Activated CD4-positive, alpha-beta T cell treated with anti-CD3 and anti-CD28 coated beads, Interleukin-2, amount 10 ng/mL, durations not matched to agents 24 days and 14 days (primary cell): ENCODE measurements at regions not wholly inside any gene's neighbourhood (a gene's known extent, or its start where the extent isn't known, plus 50 kb on each side); places are given as distances from the start of the nearest gene placed in this dataset.

Source experiments
- DNase-seq: peaks from one replicate; pipeline ENCODE4 v3.0.0; 2022
- H3K27ac Mint-ChIP-seq: one replicate; pipeline ENCODE4 v1.8.0; 2022; ENCODE audit warnings: mild to moderate bottlenecking, mixed read lengths
- H3K27me3 Mint-ChIP-seq: one replicate; pipeline ENCODE4 v1.8.0; 2022; ENCODE audit warnings: mixed read lengths
- H3K36me3 Mint-ChIP-seq: one replicate; pipeline ENCODE4 v1.8.0; 2022; ENCODE audit warnings: low read depth, mild to moderate bottlenecking, mixed read lengths
- H3K4me1 Mint-ChIP-seq: one replicate; pipeline ENCODE4 v1.8.0; 2021; ENCODE audit warnings: mixed read lengths
- H3K4me3 Mint-ChIP-seq: one replicate; pipeline ENCODE4 v1.8.0; 2022; ENCODE audit warnings: mild to moderate bottlenecking, moderate library complexity, mixed read lengths
- H3K9me3 Mint-ChIP-seq: one replicate; pipeline ENCODE4 v1.8.0; 2021; ENCODE audit warnings: mixed read lengths
- intact Hi-C: fragments of 100-400 bp; cut with micrococcal nuclease; formaldehyde crosslinking; loops from one replicate; pipeline ENCODE4 v1.15.1; 2023

GRCh38 chr11:95337175-95337957 lies 106.4 kb upstream of the SESN3 start:
- no peaks in the 10 kb centered on the region for H3K36me3 Mint-ChIP-seq
- intact Hi-C loops = loop anchor here (1.0 to 5.0 kb wide), 3 partner anchors 8 to 345 kb away; no protein-coding TSS in a partner anchor

GRCh38 chr11:95335989-95336388 lies 105.0 kb upstream of the SESN3 start:
- H3K4me1 Mint-ChIP-seq = peaks cover 12% of the 10 kb centered on the region
- H3K27ac Mint-ChIP-seq = peak overlapping the region; percentile 4
- intact Hi-C loops = loop anchor here (5.0 kb wide), 2 partner anchors 184 to 346 kb away; no protein-coding TSS in a partner anchor
- DNase-seq = no peak
- no peaks in the 10 kb centered on the region for H3K36me3 Mint-ChIP-seq
- H3K27me3 Mint-ChIP-seq = no peaks in the 10 kb centered on the region
- H3K9me3 Mint-ChIP-seq = peaks cover 3% of the 10 kb centered on the region
- no peak overlapping the region for H3K4me3 Mint-ChIP-seq

More at GRCh38 chr11:95337175-95337957, 106.4 kb upstream of the SESN3 start:
- Mint-ChIP-seq H3K27me3 (peaks cover 2% of the 10 kb centered on the region), H3K9me3 (no peaks in the 10 kb centered on the region), H3K4me3 (no peak overlapping the region), H3K27ac (no peak overlapping the region), H3K4me1 (peaks cover 10% of the 10 kb centered on the region)
- peak; percentile 90 for DNase-seq

- Mint-ChIP-seq H3K4me1 (peaks cover 15% of the 10 kb centered on the region), H3K27ac (no peak overlapping the region), H3K9me3 (peaks cover 3% of the 10 kb centered on the region), H3K36me3 (no peaks in the 10 kb centered on the region), H3K27me3 (no peaks in the 10 kb centered on the region), H3K4me3 (no peak overlapping the region)
- intact Hi-C loops = no loop called here
- no peak for DNase-seq
Measured at GRCh38 chr11:95331161-95331560, 100.2 kb upstream of the SESN3 start.

GRCh38 chr11:95330302-95330701 lies 99.3 kb upstream of the SESN3 start:
- peaks cover 3% of the 10 kb centered on the region for H3K9me3 Mint-ChIP-seq
- no peak overlapping the region for H3K27ac Mint-ChIP-seq
- H3K36me3 Mint-ChIP-seq = no peaks in the 10 kb centered on the region
- DNase-seq = no peak
- H3K27me3 Mint-ChIP-seq = no peaks in the 10 kb centered on the region
- intact Hi-C loops = no loop called here
- no peak overlapping the region for H3K4me3 Mint-ChIP-seq
- H3K4me1 Mint-ChIP-seq = peaks cover 14% of the 10 kb centered on the region

GRCh38 chr11:95327273-95327948 lies 96.4 kb upstream of the SESN3 start:
- Mint-ChIP-seq H3K27ac (no peak overlapping the region), H3K4me3 (no peak overlapping the region), H3K36me3 (no peaks in the 10 kb centered on the region), H3K9me3 (peaks cover 3% of the 10 kb centered on the region), H3K27me3 (peaks cover 4% of the 10 kb centered on the region), H3K4me1 (peaks cover 23% of the 10 kb centered on the region)
- DNase-seq = no peak
- intact Hi-C loops = no loop called here

GRCh38 chr11:95325777-95326258 lies 94.8 kb upstream of the SESN3 start:
- peaks cover 4% of the 10 kb centered on the region for H3K27me3 Mint-ChIP-seq
- intact Hi-C loops = no loop called here
- H3K27ac Mint-ChIP-seq = no peak overlapping the region
- DNase-seq = no peak
- H3K9me3 Mint-ChIP-seq = no peaks in the 10 kb centered on the region
- H3K4me1 Mint-ChIP-seq = peaks cover 23% of the 10 kb centered on the region
- no peak overlapping the region for H3K4me3 Mint-ChIP-seq
- H3K36me3 Mint-ChIP-seq = no peaks in the 10 kb centered on the region

GRCh38 chr11:95324826-95325225 lies 93.8 kb upstream of the SESN3 start:
- Mint-ChIP-seq H3K27ac (no peak overlapping the region), H3K27me3 (peaks cover 4% of the 10 kb centered on the region), H3K36me3 (no peaks in the 10 kb centered on the region), H3K4me1 (peaks cover 21% of the 10 kb centered on the region), H3K4me3 (no peak overlapping the region), H3K9me3 (no peaks in the 10 kb centered on the region)
- no peak for DNase-seq
- intact Hi-C loops = no loop called here

GRCh38 chr11:95322539-95322938 lies 91.5 kb upstream of the SESN3 start:
- no peaks in the 10 kb centered on the region for H3K9me3 Mint-ChIP-seq
- intact Hi-C loops = loop anchor here (2.0 kb wide), 1 partner anchor 16 kb away; no protein-coding TSS in a partner anchor
- H3K36me3 Mint-ChIP-seq = no peaks in the 10 kb centered on the region
- H3K27ac Mint-ChIP-seq = no peak overlapping the region
- peaks cover 12% of the 10 kb centered on the region for H3K4me1 Mint-ChIP-seq
- H3K4me3 Mint-ChIP-seq = no peak overlapping the region
- no peak for DNase-seq
- H3K27me3 Mint-ChIP-seq = peaks cover 4% of the 10 kb centered on the region

GRCh38 chr11:95318498-95318897 lies 87.5 kb upstream of the SESN3 start:
- Mint-ChIP-seq H3K27ac (no peak overlapping the region), H3K27me3 (peaks cover 4% of the 10 kb centered on the region), H3K9me3 (no peaks in the 10 kb centered on the region), H3K36me3 (no peaks in the 10 kb centered on the region), H3K4me1 (peaks cover 6% of the 10 kb centered on the region), H3K4me3 (no peak overlapping the region)
- DNase-seq = no peak
- intact Hi-C loops = no loop called here

- DNase-seq = no peak
- Mint-ChIP-seq H3K27me3 (no peaks in the 10 kb centered on the region), H3K4me1 (peaks cover 4% of the 10 kb centered on the region), H3K36me3 (no peaks in the 10 kb centered on the region), H3K9me3 (no peaks in the 10 kb centered on the region), H3K27ac (no peak overlapping the region), H3K4me3 (no peak overlapping the region)
- intact Hi-C loops = no loop called here
Measured at GRCh38 chr11:95308512-95309035, 77.6 kb upstream of the SESN3 start.

- no peaks in the 10 kb centered on the region for H3K27me3 Mint-ChIP-seq
- no peak for DNase-seq
- peaks cover 4% of the 10 kb centered on the region for H3K4me1 Mint-ChIP-seq
- intact Hi-C loops = no loop called here
- H3K9me3 Mint-ChIP-seq = no peaks in the 10 kb centered on the region
- H3K36me3 Mint-ChIP-seq = no peaks in the 10 kb centered on the region
- H3K27ac Mint-ChIP-seq = no peak overlapping the region
- H3K4me3 Mint-ChIP-seq = no peak overlapping the region
Measured at GRCh38 chr11:95307286-95307685, 76.3 kb upstream of the SESN3 start.

- H3K9me3 Mint-ChIP-seq = no peaks in the 10 kb centered on the region
- intact Hi-C loops = no loop called here
- no peak for DNase-seq
- H3K27ac Mint-ChIP-seq = no peak overlapping the region
- H3K27me3 Mint-ChIP-seq = no peaks in the 10 kb centered on the region
- H3K36me3 Mint-ChIP-seq = no peaks in the 10 kb centered on the region
- H3K4me3 Mint-ChIP-seq = no peak overlapping the region
- peaks cover 4% of the 10 kb centered on the region for H3K4me1 Mint-ChIP-seq
Measured at GRCh38 chr11:95306801-95307200, 75.8 kb upstream of the SESN3 start.

- Mint-ChIP-seq H3K9me3 (no peaks in the 10 kb centered on the region), H3K4me1 (peaks cover 4% of the 10 kb centered on the region), H3K4me3 (no peak overlapping the region), H3K36me3 (no peaks in the 10 kb centered on the region), H3K27ac (no peak overlapping the region), H3K27me3 (no peaks in the 10 kb centered on the region)
- intact Hi-C loops = no loop called here
- DNase-seq = no peak
Measured at GRCh38 chr11:95306123-95306522, 75.1 kb upstream of the SESN3 start.

- no peak overlapping the region for H3K4me3 Mint-ChIP-seq
- intact Hi-C loops = no loop called here
- peaks cover 4% of the 10 kb centered on the region for H3K4me1 Mint-ChIP-seq
- DNase-seq = no peak
- no peaks in the 10 kb centered on the region for H3K36me3 Mint-ChIP-seq
- H3K27ac Mint-ChIP-seq = no peak overlapping the region
- H3K27me3 Mint-ChIP-seq = no peaks in the 10 kb centered on the region
- H3K9me3 Mint-ChIP-seq = no peaks in the 10 kb centered on the region
Measured at GRCh38 chr11:95305705-95306104, 74.7 kb upstream of the SESN3 start.
